SK-N-SH (cell line): ENCODE measurements at regions not wholly inside any gene's neighbourhood (a gene's known extent, or its start where the extent isn't known, plus 50 kb on each side); places are given as distances from the start of the nearest gene placed in this dataset.

Experiments used
- CTCF ChIA-PET: fragments of 300-600, 350-600 bp; formaldehyde crosslinking; extraction: SDS; loops from one replicate; lab custom pipeline; 2021; lab: Yijun Ruan, JAX
- POLR2A ChIA-PET: fragments of 350-600 bp; sonication (Branson Sonifier 250); formaldehyde crosslinking; extraction: SDS; loops from one replicate; lab custom pipeline; 2020; ENCODE audit warnings: antibody characterized with exemption, inconsistent platforms; lab: Yijun Ruan, JAX
- DNase-seq: peaks from one replicate; pipeline ENCODE4 v3.0.0; 2012
- H2AFZ ChIP-seq: fragments of 200-600 bp; sonication (generic); 2 replicates; pipeline ENCODE4 v1.8.1; 2016; ENCODE audit warnings: antibody characterized with exemption, mild to moderate bottlenecking, low read depth
- H3F3A ChIP-seq: fragments of 200-600 bp; sonication (generic); replicated peaks from 2 replicates; pipeline ENCODE3; 2016; ENCODE audit warnings: antibody characterized with exemption, mild to moderate bottlenecking; ENCODE audit not compliant: insufficient read depth
- H3K27ac ChIP-seq, 2 experiments: fragments of 200-500 bp in 1 of 2; fragments of 200-600 bp in 1 of 2; sonication (Bioruptor generic) in 1 of 2; sonication (generic), shearing (Covaris generic) in 1 of 2; 2 replicates each; pipeline versions ENCODE4 v1.5.1 to v1.6.1; 2014 to 2016; ENCODE audit warnings: low read depth in 2 of 2, inconsistent platforms in 1 of 2, low read length in 1 of 2, mild to moderate bottlenecking in 1 of 2, mixed read lengths in 1 of 2
- H3K27me3 ChIP-seq: fragments of 200-600 bp; sonication (generic), shearing (Covaris generic); 2 replicates; pipeline ENCODE4 v1.6.1; 2016; ENCODE audit warnings: mixed run types; ENCODE audit not compliant: insufficient read depth
- H3K36me3 ChIP-seq, 2 experiments: fragments of 200-500 bp in 1 of 2; fragments of 200-600 bp in 1 of 2; sonication (Bioruptor generic) in 1 of 2; sonication (generic) in 1 of 2; replicated peaks in 1 of 2; 2 replicates each; pipeline versions ENCODE3 to v1.5.1; 2014 to 2016; ENCODE audit warnings: low read length in 1 of 2, mild to moderate bottlenecking in 1 of 2; ENCODE audit not compliant: insufficient read depth in 2 of 2, control insufficient read depth in 1 of 2
- H3K4me1 ChIP-seq, 2 experiments: fragments of 200-500 bp in 1 of 2; fragments of 200-600 bp in 1 of 2; sonication (Bioruptor generic) in 1 of 2; sonication (generic), shearing (Covaris generic) in 1 of 2; 2 replicates each; pipeline versions ENCODE4 v1.5.1 to v1.6.1; 2014 to 2016; ENCODE audit warnings: low read depth in 1 of 2, low read length in 1 of 2, mixed run types in 1 of 2; ENCODE audit not compliant: insufficient read depth in 2 of 2, control insufficient read depth in 1 of 2
- H3K4me2 ChIP-seq: fragments of 200-600 bp; sonication (generic), shearing (Covaris generic); 2 replicates; pipeline ENCODE4 v1.6.1; 2017; ENCODE audit warnings: mixed run types
- H3K4me3 ChIP-seq, 2 experiments: fragments of 200-500 bp in 1 of 2; fragments of 200-600 bp in 1 of 2; sonication (Bioruptor generic) in 1 of 2; sonication (generic), shearing (Covaris generic) in 1 of 2; 2 replicates each; pipeline versions ENCODE4 v1.5.1 to v1.8.1; 2014 to 2016; ENCODE audit warnings: low read depth in 2 of 2, inconsistent platforms in 1 of 2, low read length in 1 of 2, mild to moderate bottlenecking in 1 of 2, mixed read lengths in 1 of 2, moderate library complexity in 1 of 2
- H3K79me2 ChIP-seq: fragments of 200-600 bp; sonication (generic); 2 replicates; pipeline ENCODE4 v1.8.1; 2017; ENCODE audit warnings: mild to moderate bottlenecking; ENCODE audit not compliant: insufficient read depth
- H3K9ac ChIP-seq: fragments of 200-600 bp; sonication (generic); 2 replicates; pipeline ENCODE4 v1.6.1; 2017; ENCODE audit warnings: mixed run types
- H3K9me2 ChIP-seq: fragments of 200-600 bp; sonication (generic); 2 replicates; pipeline ENCODE4 v1.6.1; 2017; ENCODE audit warnings: mixed run types
- H3K9me3 ChIP-seq: fragments of 200-600 bp; sonication (generic); 2 replicates; pipeline ENCODE4 v1.6.1; 2017; ENCODE audit warnings: mixed run types, mild to moderate bottlenecking, moderate library complexity
- H4K20me1 ChIP-seq: fragments of 200-600 bp; sonication (generic); 2 replicates; pipeline ENCODE4 v1.6.1; 2017; ENCODE audit warnings: mild to moderate bottlenecking, mixed run types; ENCODE audit not compliant: insufficient read depth
- CHD2 ChIP-seq: fragments of 150-350 bp; IDR thresholded peaks from 2 replicates; pipeline ENCODE4 v1.6.1; 2018; ENCODE audit warnings: low read length; ENCODE audit not compliant: partially characterized antibody
- ELF1 ChIP-seq: IDR thresholded peaks from 2 replicates; pipeline ENCODE4 v1.4.0; 2012
- FOSL2 ChIP-seq: IDR thresholded peaks from 2 replicates; pipeline ENCODE4 v1.4.0; 2012; ENCODE audit warnings: low read depth, mild to moderate bottlenecking, moderate library complexity, borderline replicate concordance
- GABPA ChIP-seq: IDR thresholded peaks from 2 replicates; pipeline ENCODE4 v1.4.0; 2012; ENCODE audit warnings: low read depth, mild to moderate bottlenecking
- GATA2 ChIP-seq: sonication (generic); formaldehyde crosslinking; IDR thresholded peaks from 2 replicates; pipeline ENCODE4 v1.5.0; 2020; ENCODE audit warnings: mild to moderate bottlenecking, missing genetic modification reagents
- JUND ChIP-seq: IDR thresholded peaks from 2 replicates; pipeline ENCODE4 v1.4.0; 2012
- POLR2AphosphoS5 ChIP-seq: IDR thresholded peaks from 2 replicates; pipeline ENCODE4 v1.6.1; 2012; ENCODE audit warnings: low read depth, low read length
- RCOR1 ChIP-seq: fragments of 150-350 bp; IDR thresholded peaks from 2 replicates; pipeline ENCODE4 v1.6.1; 2017; ENCODE audit warnings: antibody characterized with exemption, low read length
- RFX5 ChIP-seq: IDR thresholded peaks from 2 replicates; pipeline ENCODE4 v1.6.1; 2012; ENCODE audit warnings: mild to moderate bottlenecking, improper control_type of control experiment, low read length
- RXRA ChIP-seq: IDR thresholded peaks from 2 replicates; pipeline ENCODE4 v1.4.0; 2012; ENCODE audit warnings: low read depth, mild to moderate bottlenecking, borderline replicate concordance
- TAF1 ChIP-seq: IDR thresholded peaks from 2 replicates; pipeline ENCODE4 v1.6.1; 2012; ENCODE audit warnings: low read depth, mild to moderate bottlenecking, low read length, moderate library complexity, borderline replicate concordance
- TCF12 ChIP-seq: IDR thresholded peaks from 2 replicates; pipeline ENCODE4 v1.4.0; 2012
- YY1 ChIP-seq: IDR thresholded peaks from 2 replicates; pipeline ENCODE4 v1.4.0; 2012; ENCODE audit warnings: low read depth, mild to moderate bottlenecking
- WGBS: methylation state at CpG from one replicate; pipeline ENCODE4 v1.1.6; 2017; ENCODE audit warnings: low lambda C conversion rate; 5-methylcytosine and 5-hydroxymethylcytosine counted together
- TF ChIP-seq, protein P1 (sequence below): IDR thresholded peaks from 2 replicates; pipeline ENCODE4 v1.6.1; 2012; ENCODE audit warnings: mild to moderate bottlenecking, low read depth, low read length, moderate library complexity
- TF ChIP-seq, protein P2 (sequence below): fragments of 200-600 bp; sonication (generic); IDR thresholded peaks from 2 replicates; pipeline ENCODE4 v1.6.1; 2017; ENCODE audit warnings: antibody characterized with exemption, mild to moderate bottlenecking, moderate library complexity
- TF ChIP-seq, protein P3 (sequence below): IDR thresholded peaks from 2 replicates; pipeline ENCODE4 v1.4.0; 2012; ENCODE audit warnings: low read depth, borderline replicate concordance
- TF ChIP-seq, protein P4 (sequence below): IDR thresholded peaks from 2 replicates; pipeline ENCODE4 v1.4.0; 2012; ENCODE audit warnings: low read depth, borderline replicate concordance

DNA sequence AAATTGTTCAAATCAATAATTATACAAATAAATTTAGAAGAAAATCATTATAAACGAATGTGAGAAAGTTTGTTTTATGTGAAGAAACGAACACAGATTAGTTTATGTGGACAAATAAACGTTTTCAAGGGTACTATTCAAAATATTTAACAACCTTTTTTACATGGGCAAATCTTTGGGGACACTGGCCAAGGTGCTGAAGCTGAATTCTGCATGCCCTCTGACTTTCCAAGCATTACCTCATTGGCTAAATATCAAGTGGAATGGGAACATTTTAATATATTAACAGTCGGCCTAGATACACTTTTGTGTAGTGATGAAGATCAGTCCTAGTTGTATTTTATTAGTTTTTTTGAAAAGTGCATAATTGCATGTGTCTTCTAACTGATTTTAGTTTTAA is 636.4 kb upstream of the DPPA4 start:
- whole genome bisulfite sequencing, result 21% methylated on average over 4 of the region's 4 CpGs
- no peaks in the 10 kb centered on the region for H3K4me1 ChIP-seq
- no peaks in the 10 kb centered on the region for H3K36me3 ChIP-seq
- TF ChIP-seq, protein P1, sequence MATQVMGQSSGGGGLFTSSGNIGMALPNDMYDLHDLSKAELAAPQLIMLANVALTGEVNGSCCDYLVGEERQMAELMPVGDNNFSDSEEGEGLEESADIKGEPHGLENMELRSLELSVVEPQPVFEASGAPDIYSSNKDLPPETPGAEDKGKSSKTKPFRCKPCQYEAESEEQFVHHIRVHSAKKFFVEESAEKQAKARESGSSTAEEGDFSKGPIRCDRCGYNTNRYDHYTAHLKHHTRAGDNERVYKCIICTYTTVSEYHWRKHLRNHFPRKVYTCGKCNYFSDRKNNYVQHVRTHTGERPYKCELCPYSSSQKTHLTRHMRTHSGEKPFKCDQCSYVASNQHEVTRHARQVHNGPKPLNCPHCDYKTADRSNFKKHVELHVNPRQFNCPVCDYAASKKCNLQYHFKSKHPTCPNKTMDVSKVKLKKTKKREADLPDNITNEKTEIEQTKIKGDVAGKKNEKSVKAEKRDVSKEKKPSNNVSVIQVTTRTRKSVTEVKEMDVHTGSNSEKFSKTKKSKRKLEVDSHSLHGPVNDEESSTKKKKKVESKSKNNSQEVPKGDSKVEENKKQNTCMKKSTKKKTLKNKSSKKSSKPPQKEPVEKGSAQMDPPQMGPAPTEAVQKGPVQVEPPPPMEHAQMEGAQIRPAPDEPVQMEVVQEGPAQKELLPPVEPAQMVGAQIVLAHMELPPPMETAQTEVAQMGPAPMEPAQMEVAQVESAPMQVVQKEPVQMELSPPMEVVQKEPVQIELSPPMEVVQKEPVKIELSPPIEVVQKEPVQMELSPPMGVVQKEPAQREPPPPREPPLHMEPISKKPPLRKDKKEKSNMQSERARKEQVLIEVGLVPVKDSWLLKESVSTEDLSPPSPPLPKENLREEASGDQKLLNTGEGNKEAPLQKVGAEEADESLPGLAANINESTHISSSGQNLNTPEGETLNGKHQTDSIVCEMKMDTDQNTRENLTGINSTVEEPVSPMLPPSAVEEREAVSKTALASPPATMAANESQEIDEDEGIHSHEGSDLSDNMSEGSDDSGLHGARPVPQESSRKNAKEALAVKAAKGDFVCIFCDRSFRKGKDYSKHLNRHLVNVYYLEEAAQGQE, result peak; percentile 94
- TF ChIP-seq ELF1 (no peak), GABPA (no peak)
- 0 out of 2 replicates have a peak, but pooled peaks cover 5% of the 10 kb centered on the region for H3K9me3 ChIP-seq
- DNase-seq, result no peak
- H3F3A ChIP-seq, result no peaks in the 10 kb centered on the region
- H4K20me1 ChIP-seq, result no peaks in the 10 kb centered on the region
- no peak overlapping the region for H3K4me3 ChIP-seq
- no peaks in the 10 kb centered on the region for H3K9me2 ChIP-seq
- no peak overlapping the region for H3K4me2 ChIP-seq
- ChIA-PET CTCF (interaction anchor here (1.3 kb wide), 1 partner anchor 8 kb away, joined by 5 read pairs; no protein-coding TSS in a partner anchor), POLR2A (no interaction called here)
- no peak overlapping the region for H3K27ac ChIP-seq
- no peak overlapping the region for H3K9ac ChIP-seq
- H3K79me2 ChIP-seq, result no peaks in the 10 kb centered on the region
- no peak overlapping the region for H2AFZ ChIP-seq
- H3K27me3 ChIP-seq, result no peaks in the 10 kb centered on the region

DNA sequence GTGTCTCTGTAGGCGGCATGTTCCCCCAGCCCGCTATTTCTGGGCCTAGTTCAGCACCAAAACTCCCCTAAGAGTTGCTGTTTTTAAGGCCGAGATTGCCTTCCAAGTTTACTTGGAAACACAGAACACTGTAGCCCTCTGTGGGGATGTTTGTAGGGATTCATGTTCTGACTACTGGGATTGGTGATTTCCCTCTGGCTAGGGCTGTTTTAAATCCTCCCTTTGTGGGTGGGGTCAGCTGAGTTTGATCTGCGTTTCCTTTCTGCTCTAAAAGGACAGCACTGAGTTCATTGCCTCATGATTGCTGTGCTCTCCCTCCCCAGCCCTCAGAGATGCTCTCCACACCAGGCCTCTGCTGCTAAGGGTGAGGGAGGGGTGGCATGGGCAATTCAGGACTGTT is 640.6 kb upstream of the DPPA4 start:
- no CpG with 5 or more reads among the region's 4 CpGs for WGBS
- CTCF ChIA-PET, result no interaction called here
- Histone ChIP-seq H4K20me1 (no peaks in the 10 kb centered on the region), H3K4me2 (no peak overlapping the region), H3K27me3 (no peaks in the 10 kb centered on the region), H3K9ac (no peak overlapping the region), H3K36me3 (no peaks in the 10 kb centered on the region), H3K4me3 (no peak overlapping the region), H2AFZ (no peak overlapping the region), H3K79me2 (no peaks in the 10 kb centered on the region), H3K9me2 (no peaks in the 10 kb centered on the region), H3F3A (no peaks in the 10 kb centered on the region), H3K27ac (no peak overlapping the region), H3K9me3 (0 out of 2 replicates have a peak, but pooled peaks cover 5% of the 10 kb centered on the region), H3K4me1 (no peaks in the 10 kb centered on the region)
- DNase-seq, result no peak
- POLR2A ChIA-PET, result no interaction called here
- TF ChIP-seq JUND (no peak), RFX5 (no peak), TAF1 (no peak), POLR2AphosphoS5 (no peak), CHD2 (no peak), GATA2 (no peak), TCF12 (no peak), RXRA (no peak), YY1 (no peak), RCOR1 (no peak), FOSL2 (no peak)
- TF ChIP-seq, protein P2, sequence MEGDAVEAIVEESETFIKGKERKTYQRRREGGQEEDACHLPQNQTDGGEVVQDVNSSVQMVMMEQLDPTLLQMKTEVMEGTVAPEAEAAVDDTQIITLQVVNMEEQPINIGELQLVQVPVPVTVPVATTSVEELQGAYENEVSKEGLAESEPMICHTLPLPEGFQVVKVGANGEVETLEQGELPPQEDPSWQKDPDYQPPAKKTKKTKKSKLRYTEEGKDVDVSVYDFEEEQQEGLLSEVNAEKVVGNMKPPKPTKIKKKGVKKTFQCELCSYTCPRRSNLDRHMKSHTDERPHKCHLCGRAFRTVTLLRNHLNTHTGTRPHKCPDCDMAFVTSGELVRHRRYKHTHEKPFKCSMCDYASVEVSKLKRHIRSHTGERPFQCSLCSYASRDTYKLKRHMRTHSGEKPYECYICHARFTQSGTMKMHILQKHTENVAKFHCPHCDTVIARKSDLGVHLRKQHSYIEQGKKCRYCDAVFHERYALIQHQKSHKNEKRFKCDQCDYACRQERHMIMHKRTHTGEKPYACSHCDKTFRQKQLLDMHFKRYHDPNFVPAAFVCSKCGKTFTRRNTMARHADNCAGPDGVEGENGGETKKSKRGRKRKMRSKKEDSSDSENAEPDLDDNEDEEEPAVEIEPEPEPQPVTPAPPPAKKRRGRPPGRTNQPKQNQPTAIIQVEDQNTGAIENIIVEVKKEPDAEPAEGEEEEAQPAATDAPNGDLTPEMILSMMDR, result no peak
- TF ChIP-seq, protein P3, sequence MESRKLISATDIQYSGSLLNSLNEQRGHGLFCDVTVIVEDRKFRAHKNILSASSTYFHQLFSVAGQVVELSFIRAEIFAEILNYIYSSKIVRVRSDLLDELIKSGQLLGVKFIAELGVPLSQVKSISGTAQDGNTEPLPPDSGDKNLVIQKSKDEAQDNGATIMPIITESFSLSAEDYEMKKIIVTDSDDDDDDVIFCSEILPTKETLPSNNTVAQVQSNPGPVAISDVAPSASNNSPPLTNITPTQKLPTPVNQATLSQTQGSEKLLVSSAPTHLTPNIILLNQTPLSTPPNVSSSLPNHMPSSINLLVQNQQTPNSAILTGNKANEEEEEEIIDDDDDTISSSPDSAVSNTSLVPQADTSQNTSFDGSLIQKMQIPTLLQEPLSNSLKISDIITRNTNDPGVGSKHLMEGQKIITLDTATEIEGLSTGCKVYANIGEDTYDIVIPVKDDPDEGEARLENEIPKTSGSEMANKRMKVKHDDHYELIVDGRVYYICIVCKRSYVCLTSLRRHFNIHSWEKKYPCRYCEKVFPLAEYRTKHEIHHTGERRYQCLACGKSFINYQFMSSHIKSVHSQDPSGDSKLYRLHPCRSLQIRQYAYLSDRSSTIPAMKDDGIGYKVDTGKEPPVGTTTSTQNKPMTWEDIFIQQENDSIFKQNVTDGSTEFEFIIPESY, result no peak
- TF ChIP-seq, protein P4, sequence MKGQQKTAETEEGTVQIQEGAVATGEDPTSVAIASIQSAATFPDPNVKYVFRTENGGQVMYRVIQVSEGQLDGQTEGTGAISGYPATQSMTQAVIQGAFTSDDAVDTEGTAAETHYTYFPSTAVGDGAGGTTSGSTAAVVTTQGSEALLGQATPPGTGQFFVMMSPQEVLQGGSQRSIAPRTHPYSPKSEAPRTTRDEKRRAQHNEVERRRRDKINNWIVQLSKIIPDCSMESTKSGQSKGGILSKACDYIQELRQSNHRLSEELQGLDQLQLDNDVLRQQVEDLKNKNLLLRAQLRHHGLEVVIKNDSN, result no peak
